Naive thymus-derived CD8-positive, alpha-beta T cell (primary cell): ENCODE measurements at regions not wholly inside any gene's neighbourhood (a gene's known extent, or its start where the extent isn't known, plus 50 kb on each side); places are given as distances from the start of the nearest gene placed in this dataset.
"Not testable (repeated sequence)": the region's sequence is repeated elsewhere in the genome, so short reads cannot be mapped to it uniquely, and the experiment has no call there.

Source experiments
- ATAC-seq, 2 donors: fragments of 150-1000 bp; cut with Tn5 transposase in 1 of 2; sonication (Bioruptor Pico), chemical (Tn5 transposase) in 1 of 2; 1 replicate in 1 of 2; 2 replicates in 1 of 2; pipeline ENCODE4 v1.10.0; 2021; ENCODE audit warnings: mild to moderate bottlenecking in 2 of 2, moderate library complexity in 2 of 2
- POLR2A ChIA-PET: fragments of 350-600 bp; sonication (Branson Sonifier 250); formaldehyde crosslinking; loops from one replicate; lab custom pipeline; 2021; ENCODE audit warnings: antibody characterized with exemption; lab: Charles Lee
- DNase-seq, 10 donors: peaks; one replicate each; pipeline versions ENCODE4 v3.0.0 to v3.0.0-alpha.2; 2020 to 2022
- H3K27ac Mint-ChIP-seq, 10 donors: one replicate each; pipeline ENCODE4 v1.8.0; 2020 to 2022; ENCODE audit warnings: mild to moderate bottlenecking in 10 of 10, mixed read lengths in 10 of 10, moderate library complexity in 4 of 10, inconsistent platforms in 1 of 10
- H3K27me3 Mint-ChIP-seq, 5 donors: one replicate each; pipeline ENCODE4 v1.8.0; 2021 to 2022; ENCODE audit warnings: mixed read lengths in 5 of 5
- H3K36me3 Mint-ChIP-seq, 3 donors: one replicate each; pipeline ENCODE4 v1.8.0; 2020 to 2022; ENCODE audit warnings: mixed read lengths in 3 of 3, mild to moderate bottlenecking in 2 of 3, inconsistent platforms in 1 of 3
- H3K4me1 Mint-ChIP-seq, 4 donors: one replicate each; pipeline ENCODE4 v1.8.0; 2021 to 2022; ENCODE audit warnings: mixed read lengths in 4 of 4
- H3K4me3 Mint-ChIP-seq, 10 donors: one replicate each; pipeline ENCODE4 v1.8.0; 2020 to 2022; ENCODE audit warnings: mild to moderate bottlenecking in 10 of 10, mixed read lengths in 10 of 10, moderate library complexity in 6 of 10, inconsistent platforms in 1 of 10
- H3K9me3 Mint-ChIP-seq, 9 donors: one replicate each; pipeline ENCODE4 v1.8.0; 2020 to 2022; ENCODE audit warnings: mixed read lengths in 9 of 9, mild to moderate bottlenecking in 3 of 9, inconsistent platforms in 1 of 9, moderate library complexity in 1 of 9

- POLR2A ChIA-PET, result no interaction called here
- DNase-seq, result no peak
Observed at GRCh38 chrX:150256297-150256650, 106.8 kb upstream of the MAMLD1 start.

GRCh38 chrX:150257353-150258175 lies 105.6 kb upstream of the MAMLD1 start:
- H3K9me3 Mint-ChIP-seq, result no peaks in the 10 kb centered on the region
- peaks cover 9 to 21% (median 13%) of the 10 kb centered on the region in 4 donors for H3K4me1 Mint-ChIP-seq
- ATAC-seq, result no peak
- DNase-seq, result no peak
- no peak overlapping the region for H3K27ac Mint-ChIP-seq
- H3K27me3 Mint-ChIP-seq, result no peaks in the 10 kb centered on the region
- no peak overlapping the region for H3K4me3 Mint-ChIP-seq
- H3K36me3 Mint-ChIP-seq, result no peaks in the 10 kb centered on the region
- POLR2A ChIA-PET, result no interaction called here

More at GRCh38 chrX:150256297-150256650, 106.8 kb upstream of the MAMLD1 start:
- H3K4me3 Mint-ChIP-seq, result peak overlapping the region in 2 of 10 donors; percentile 41 to 50
- ATAC-seq, result no peak
- peak overlapping the region in 1 of 10 donors; percentile 69 for H3K27ac Mint-ChIP-seq
- H3K36me3 Mint-ChIP-seq, result no peaks in the 10 kb centered on the region
- H3K9me3 Mint-ChIP-seq, result no peaks in the 10 kb centered on the region
- H3K4me1 Mint-ChIP-seq, result peaks cover 9 to 21% (median 13%) of the 10 kb centered on the region in 4 donors
- H3K27me3 Mint-ChIP-seq, result no peaks in the 10 kb centered on the region

- Mint-ChIP-seq H3K4me1 (peaks cover 9 to 21% (median 13%) of the 10 kb centered on the region in 4 donors), H3K27me3 (no peaks in the 10 kb centered on the region), H3K4me3 (no peak overlapping the region), H3K9me3 (no peaks in the 10 kb centered on the region), H3K27ac (no peak overlapping the region), H3K36me3 (no peaks in the 10 kb centered on the region)
- POLR2A ChIA-PET, result no interaction called here
- DNase-seq (no peak), ATAC-seq (no peak)
Observed at GRCh38 chrX:150258176-150258425, 105.0 kb upstream of the MAMLD1 start.

- POLR2A ChIA-PET, result no interaction called here
- H3K36me3 Mint-ChIP-seq, result no peaks in the 10 kb centered on the region
- no peak overlapping the region for H3K27ac Mint-ChIP-seq
- no peaks in the 10 kb centered on the region for H3K27me3 Mint-ChIP-seq
- no peak for ATAC-seq
- H3K9me3 Mint-ChIP-seq, result no peaks in the 10 kb centered on the region
- no peak for DNase-seq
- H3K4me1 Mint-ChIP-seq, result peaks cover 9 to 21% (median 13%) of the 10 kb centered on the region in 4 donors
- H3K4me3 Mint-ChIP-seq, result no peak overlapping the region
Observed at GRCh38 chrX:150258463-150259430, 104.4 kb upstream of the MAMLD1 start.

GRCh38 chrX:150262456-150262855 lies 100.7 kb upstream of the MAMLD1 start:
- DNase-seq (no peak), ATAC-seq (no peak)
- Mint-ChIP-seq H3K4me1 (peaks cover 0 to 2% (median under 1%) of the 10 kb centered on the region in 4 donors), H3K9me3 (no peaks in the 10 kb centered on the region), H3K27me3 (no peaks in the 10 kb centered on the region), H3K27ac (no peak overlapping the region), H3K36me3 (no peaks in the 10 kb centered on the region), H3K4me3 (no peak overlapping the region)
- POLR2A ChIA-PET, result no interaction called here

- POLR2A ChIA-PET, result no interaction called here
- Mint-ChIP-seq H3K36me3 (no peaks in the 10 kb centered on the region), H3K4me3 (no peak overlapping the region), H3K27ac (peak overlapping the region in 1 of 10 donors; percentile 44), H3K4me1 (no peaks in the 10 kb centered on the region), H3K9me3 (no peaks in the 10 kb centered on the region), H3K27me3 (peaks cover 0 to 8% (median 0%) of the 10 kb centered on the region in 5 donors)
- ATAC-seq, result no peak
- no peak for DNase-seq
Observed at GRCh38 chrX:150268839-150269355, 94.2 kb upstream of the MAMLD1 start.

- H3K36me3 Mint-ChIP-seq, result no peaks in the 10 kb centered on the region
- H3K27me3 Mint-ChIP-seq, result peaks cover 0 to 8% (median 0%) of the 10 kb centered on the region in 5 donors
- H3K4me3 Mint-ChIP-seq, result no peak overlapping the region
- no peaks in the 10 kb centered on the region for H3K9me3 Mint-ChIP-seq
- H3K27ac Mint-ChIP-seq, result no peak overlapping the region
- H3K4me1 Mint-ChIP-seq, result no peaks in the 10 kb centered on the region
- POLR2A ChIA-PET, result no interaction called here
- no peak for DNase-seq
- ATAC-seq, result no peak
Observed at GRCh38 chrX:150269605-150270254, 93.4 kb upstream of the MAMLD1 start.

GRCh38 chrX:150270622-150271021 lies 92.5 kb upstream of the MAMLD1 start:
- Mint-ChIP-seq H3K36me3 (no peaks in the 10 kb centered on the region), H3K27me3 (peaks cover 0 to 8% (median 0%) of the 10 kb centered on the region in 5 donors), H3K4me1 (no peaks in the 10 kb centered on the region), H3K4me3 (no peak overlapping the region), H3K27ac (no peak overlapping the region), H3K9me3 (no peaks in the 10 kb centered on the region)
- no peak for DNase-seq
- no peak for ATAC-seq
- POLR2A ChIA-PET, result no interaction called here

GRCh38 chrX:150273575-150274294 lies 89.4 kb upstream of the MAMLD1 start:
- POLR2A ChIA-PET, ATAC-seq, H3K27ac Mint-ChIP-seq, DNase-seq, H3K9me3 Mint-ChIP-seq, H3K27me3 Mint-ChIP-seq, H3K4me3 Mint-ChIP-seq, H3K4me1 Mint-ChIP-seq, H3K36me3 Mint-ChIP-seq: not testable (repeated sequence)

- H3K27me3 Mint-ChIP-seq, result peaks cover 0 to 8% (median 0%) of the 10 kb centered on the region in 5 donors
- DNase-seq (no peak), ATAC-seq (no peak)
- H3K36me3 Mint-ChIP-seq, result no peaks in the 10 kb centered on the region
- no peaks in the 10 kb centered on the region for H3K9me3 Mint-ChIP-seq
- POLR2A ChIA-PET, result no interaction called here
- no peak overlapping the region for H3K4me3 Mint-ChIP-seq
- no peak overlapping the region for H3K27ac Mint-ChIP-seq
- no peaks in the 10 kb centered on the region for H3K4me1 Mint-ChIP-seq
Observed at GRCh38 chrX:150282953-150283352, 80.2 kb upstream of the MAMLD1 start.

GRCh38 chrX:150291014-150291413 lies 72.1 kb upstream of the MAMLD1 start:
- DNase-seq (no peak), ATAC-seq (no peak)
- Mint-ChIP-seq H3K27me3 (no peaks in the 10 kb centered on the region), H3K36me3 (no peaks in the 10 kb centered on the region), H3K4me3 (no peak overlapping the region), H3K4me1 (no peaks in the 10 kb centered on the region), H3K9me3 (peaks cover 0 to 5% (median 0%) of the 10 kb centered on the region in 9 donors), H3K27ac (no peak overlapping the region)
- POLR2A ChIA-PET, result no interaction called here

GRCh38 chrX:150293311-150294013 lies 69.7 kb upstream of the MAMLD1 start:
- ATAC-seq (no peak), DNase-seq (no peak)
- Mint-ChIP-seq H3K9me3 (peaks cover 0 to 5% (median 0%) of the 10 kb centered on the region in 9 donors), H3K4me1 (no peaks in the 10 kb centered on the region), H3K36me3 (no peaks in the 10 kb centered on the region), H3K4me3 (no peak overlapping the region), H3K27ac (no peak overlapping the region), H3K27me3 (no peaks in the 10 kb centered on the region)
- POLR2A ChIA-PET, result no interaction called here
